ENCODE measurements at regions not wholly inside any gene's neighbourhood (a gene's known extent, or its start where the extent isn't known, plus 50 kb on each side); places are given as distances from the start of the nearest gene placed in this dataset.

DNA sequence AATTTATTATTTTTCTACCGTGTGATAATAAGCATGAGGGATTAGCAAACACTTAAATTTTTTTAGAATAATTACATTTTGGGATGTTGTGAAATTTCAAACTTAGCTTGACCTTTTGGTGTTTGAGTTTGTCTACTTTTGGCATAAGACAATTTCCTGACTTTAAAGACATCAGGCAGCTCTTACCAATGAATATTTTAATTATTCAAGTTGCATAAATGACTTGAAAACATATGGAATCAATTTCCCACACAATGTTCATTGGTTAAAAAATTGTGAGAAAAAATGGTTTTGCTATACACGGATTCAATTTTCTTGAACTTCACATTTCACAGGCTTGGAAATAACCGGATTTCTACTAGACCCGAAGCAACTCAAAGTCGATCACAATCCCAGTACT is 243.4 kb downstream of the IKZF2 start:
- no peak for DNase-seq
- no peak overlapping the region for H3K4me3 Mint-ChIP-seq
- no peak overlapping the region for H3K27ac Mint-ChIP-seq
- H3K9me3 Mint-ChIP-seq = no peaks in the 10 kb centered on the region
- no peaks in the 10 kb centered on the region for H3K36me3 Mint-ChIP-seq (ENCODE audit: low read depth)
- H3K4me1 Mint-ChIP-seq = peaks cover 6% of the 10 kb centered on the region
- H3K27me3 Mint-ChIP-seq = no peaks in the 10 kb centered on the region
- ChIA-PET POLR2A (no interaction called here), CTCF (no interaction called here)

DNA sequence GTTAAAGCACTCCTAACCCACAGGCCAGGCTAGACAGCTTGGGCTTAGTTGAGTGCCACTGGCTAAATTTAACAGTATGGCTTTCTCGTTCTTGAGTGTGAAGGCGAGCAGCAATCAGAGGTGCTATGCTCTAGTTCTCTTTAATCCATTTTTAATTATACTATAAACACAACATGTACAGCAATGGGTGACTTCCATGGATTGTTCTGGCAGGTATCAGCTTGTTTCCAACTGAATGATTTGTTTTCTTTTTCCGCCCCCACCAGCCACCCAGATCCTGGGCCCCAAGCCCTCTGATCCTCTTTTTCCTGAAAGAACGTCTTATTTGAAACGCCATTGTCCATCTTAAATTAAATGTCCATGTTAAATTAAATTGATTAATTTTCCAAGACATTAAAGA is 244.8 kb downstream of the IKZF2 start:
- Mint-ChIP-seq H3K36me3 (ENCODE audit: low read depth) (no peaks in the 10 kb centered on the region), H3K4me1 (peaks cover 6% of the 10 kb centered on the region), H3K27ac (no peak overlapping the region), H3K9me3 (no peaks in the 10 kb centered on the region), H3K27me3 (no peaks in the 10 kb centered on the region), H3K4me3 (no peak overlapping the region)
- ChIA-PET CTCF (interaction anchor here (0.6 kb wide), 1 partner anchor 34 kb away, joined by 3 read pairs; no protein-coding TSS in a partner anchor), POLR2A (no interaction called here)
- no peak for DNase-seq

DNA sequence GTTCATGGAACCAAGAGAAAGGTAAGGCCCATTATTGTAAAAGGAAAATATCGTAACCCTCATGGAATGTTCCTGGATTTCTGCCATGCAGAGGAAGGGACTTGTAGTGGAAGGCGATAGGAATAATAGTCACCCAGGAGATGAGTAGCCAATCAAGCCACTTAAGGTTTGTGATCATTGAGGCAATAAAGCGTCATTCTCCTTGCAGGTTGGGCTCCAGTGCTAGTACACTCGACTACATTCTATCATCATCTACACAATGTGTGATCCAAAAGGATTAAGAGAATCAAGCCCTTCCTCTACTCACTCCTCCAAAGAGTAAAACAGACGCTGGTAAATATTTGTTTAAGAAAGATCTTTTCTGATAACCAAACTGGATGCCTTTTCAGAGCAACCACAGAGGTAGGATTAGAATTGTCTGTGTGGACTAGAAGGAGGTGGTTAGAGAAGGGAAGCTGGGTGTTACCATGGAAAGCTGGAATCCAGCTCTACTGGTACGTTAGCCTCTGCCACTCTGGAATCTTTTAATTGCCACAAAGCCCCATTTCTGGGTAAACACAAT is 245.7 kb downstream of the IKZF2 start:
- ChIA-PET POLR2A (no interaction called here), CTCF (no interaction called here)
- Mint-ChIP-seq H3K4me1 (no peaks in the 10 kb centered on the region), H3K36me3 (ENCODE audit: low read depth) (no peaks in the 10 kb centered on the region), H3K27me3 (no peaks in the 10 kb centered on the region), H3K4me3 (no peak overlapping the region), H3K9me3 (no peaks in the 10 kb centered on the region), H3K27ac (no peak overlapping the region)
- no peak for DNase-seq

DNA sequence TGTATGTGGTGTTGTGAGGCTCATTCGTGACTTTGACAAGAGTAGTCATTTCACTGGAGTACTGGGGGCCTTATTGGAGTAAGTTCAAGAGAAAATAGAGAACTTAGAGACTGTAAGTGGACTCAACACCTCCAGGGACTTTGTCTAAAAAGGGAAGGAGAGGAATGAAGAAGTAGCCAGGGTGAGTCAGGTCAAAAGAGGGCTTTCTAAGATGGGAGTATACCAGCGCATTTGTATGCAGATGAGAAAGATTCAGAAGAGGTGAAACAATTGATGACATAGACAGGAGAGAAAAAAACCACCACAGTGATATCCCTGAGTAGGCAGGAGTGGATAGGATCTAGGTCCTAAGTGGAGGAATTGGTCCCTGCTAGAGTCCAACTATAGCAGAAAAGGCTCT is 246.8 kb downstream of the IKZF2 start:
- CTCF ChIA-PET = interaction anchor here (1.1 kb wide), 1 partner anchor 9 kb away, joined by 5 read pairs; no protein-coding TSS in a partner anchor
- Mint-ChIP-seq H3K4me1 (no peaks in the 10 kb centered on the region), H3K9me3 (no peaks in the 10 kb centered on the region), H3K27me3 (no peaks in the 10 kb centered on the region), H3K4me3 (no peak overlapping the region), H3K27ac (no peak overlapping the region), H3K36me3 (ENCODE audit: low read depth) (no peaks in the 10 kb centered on the region)
- DNase-seq = no peak
- POLR2A ChIA-PET = no interaction called here

DNA sequence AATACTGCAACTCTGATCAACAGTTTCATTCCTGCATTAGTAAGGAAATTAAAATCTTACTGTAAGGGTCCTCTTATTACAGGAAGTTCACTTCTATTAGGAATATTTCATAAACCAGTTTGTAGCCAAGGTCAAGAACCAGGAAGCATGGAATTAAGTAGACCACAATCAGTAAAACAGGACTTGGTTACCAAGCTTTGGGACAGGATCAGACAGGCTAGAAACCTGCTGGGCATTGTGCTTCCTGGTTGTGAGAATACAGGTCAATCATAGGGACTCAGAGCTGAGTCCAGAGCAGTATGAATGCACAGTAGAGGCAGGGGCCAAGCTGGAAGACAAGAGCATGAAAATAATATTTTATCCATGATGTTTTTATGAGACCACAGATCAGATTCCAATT is 248.0 kb downstream of the IKZF2 start:
- no peaks in the 10 kb centered on the region for H3K36me3 Mint-ChIP-seq (ENCODE audit: low read depth)
- no peaks in the 10 kb centered on the region for H3K27me3 Mint-ChIP-seq
- CTCF ChIA-PET = interaction anchor here (0.6 to 1.1 kb wide), 2 partner anchors 8 to 219 kb away, joined by 3 to 5 read pairs; no protein-coding TSS in a partner anchor
- no peak overlapping the region for H3K27ac Mint-ChIP-seq
- no peak overlapping the region for H3K4me3 Mint-ChIP-seq
- no peaks in the 10 kb centered on the region for H3K4me1 Mint-ChIP-seq
- no peaks in the 10 kb centered on the region for H3K9me3 Mint-ChIP-seq
- no peak for DNase-seq
- POLR2A ChIA-PET = interaction anchor here (0.7 kb wide), 1 partner anchor 54 kb away, joined by 4 read pairs; no protein-coding TSS in a partner anchor

DNA sequence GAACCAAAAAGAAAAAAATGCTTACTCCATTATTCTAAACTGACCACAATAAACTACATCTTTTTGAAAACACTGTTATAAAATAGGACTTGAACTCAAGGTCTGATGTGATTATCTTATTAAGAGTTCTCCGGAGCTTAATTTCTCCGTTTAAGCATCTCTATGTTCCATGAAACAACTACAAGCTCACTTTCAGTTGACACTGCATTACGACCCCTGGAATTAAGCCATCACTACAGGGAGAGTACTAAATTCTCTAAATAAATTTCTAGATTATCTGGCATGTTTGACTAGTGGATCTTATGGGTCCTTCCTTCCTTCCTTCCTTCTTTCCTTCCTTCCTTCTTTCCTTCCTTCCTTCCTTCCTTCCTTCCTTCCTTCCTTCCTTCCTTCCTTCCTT is 249.0 kb downstream of the IKZF2 start:
- ChIA-PET CTCF (no interaction called here), POLR2A (no interaction called here)
- no peak overlapping the region for H3K4me3 Mint-ChIP-seq
- no peaks in the 10 kb centered on the region for H3K9me3 Mint-ChIP-seq
- H3K4me1 Mint-ChIP-seq = no peaks in the 10 kb centered on the region
- no peaks in the 10 kb centered on the region for H3K36me3 Mint-ChIP-seq (ENCODE audit: low read depth)
- DNase-seq = no peak
- H3K27ac Mint-ChIP-seq = no peak overlapping the region
- H3K27me3 Mint-ChIP-seq = no peaks in the 10 kb centered on the region

DNA sequence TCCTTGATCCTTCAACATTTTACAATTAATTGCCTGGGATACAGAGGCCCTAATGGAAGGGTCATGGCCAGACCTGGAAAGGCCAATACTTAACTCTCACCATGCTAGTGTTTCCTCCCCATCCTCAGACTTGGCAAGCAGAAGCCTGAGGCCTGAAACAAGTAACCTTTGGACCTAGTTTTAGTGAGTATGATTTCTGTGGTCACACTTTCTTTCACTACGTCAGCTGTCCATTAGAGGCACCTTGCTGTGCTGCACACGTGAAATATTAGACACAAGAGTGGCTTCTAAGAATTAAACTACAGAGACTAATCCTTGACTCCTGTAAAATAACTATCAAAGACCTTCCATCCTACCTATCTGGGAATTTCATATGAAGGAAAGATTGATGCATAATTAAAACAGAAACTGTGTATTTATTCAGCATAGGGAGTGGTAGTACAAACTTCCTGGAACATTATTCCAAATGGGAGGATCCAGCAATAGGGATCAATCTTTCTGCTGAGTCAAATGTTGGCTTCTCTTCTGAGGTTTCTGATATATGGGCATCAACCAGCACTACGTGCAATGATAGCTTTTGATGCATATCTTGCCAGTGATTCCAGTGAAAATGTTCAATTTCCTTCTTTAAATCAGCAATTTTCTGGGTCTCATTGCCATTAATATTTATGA is 249.7 kb downstream of the IKZF2 start:
- DNase-seq = no peak
- H3K4me1 Mint-ChIP-seq = no peaks in the 10 kb centered on the region
- POLR2A ChIA-PET = no interaction called here

DNA sequence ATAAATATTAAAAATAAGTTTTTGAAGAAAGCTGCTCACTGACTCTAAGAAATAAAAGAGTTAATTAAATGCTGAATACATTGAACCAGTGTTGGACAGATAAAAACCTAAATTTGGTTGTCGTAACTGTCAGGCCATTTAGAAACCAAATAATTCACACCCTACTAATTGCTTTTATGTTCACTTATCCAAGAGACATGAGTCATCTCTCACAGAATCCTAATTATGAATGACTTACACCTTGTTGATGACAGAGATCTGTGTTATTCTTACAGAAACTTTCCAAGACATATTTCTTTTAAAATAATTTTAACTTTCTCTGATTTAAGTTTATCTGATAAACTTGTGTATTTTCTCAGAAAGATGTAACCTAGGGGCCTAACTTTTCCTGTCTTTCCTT is 250.7 kb downstream of the IKZF2 start:
- Mint-ChIP-seq H3K36me3 (ENCODE audit: low read depth) (no peaks in the 10 kb centered on the region), H3K27me3 (no peaks in the 10 kb centered on the region), H3K27ac (no peak overlapping the region), H3K9me3 (no peaks in the 10 kb centered on the region), H3K4me1 (no peaks in the 10 kb centered on the region), H3K4me3 (no peak overlapping the region)
- POLR2A ChIA-PET = no interaction called here
- CTCF ChIA-PET = no interaction called here
- DNase-seq = no peak

More for the DNA sequence above, 249.7 kb downstream of the IKZF2 start:
- CTCF ChIA-PET = no interaction called here
- H3K27ac Mint-ChIP-seq = no peak overlapping the region
- H3K27me3 Mint-ChIP-seq = no peaks in the 10 kb centered on the region
- no peak overlapping the region for H3K4me3 Mint-ChIP-seq
- H3K9me3 Mint-ChIP-seq = no peaks in the 10 kb centered on the region
- no peaks in the 10 kb centered on the region for H3K36me3 Mint-ChIP-seq (ENCODE audit: low read depth)

DNA sequence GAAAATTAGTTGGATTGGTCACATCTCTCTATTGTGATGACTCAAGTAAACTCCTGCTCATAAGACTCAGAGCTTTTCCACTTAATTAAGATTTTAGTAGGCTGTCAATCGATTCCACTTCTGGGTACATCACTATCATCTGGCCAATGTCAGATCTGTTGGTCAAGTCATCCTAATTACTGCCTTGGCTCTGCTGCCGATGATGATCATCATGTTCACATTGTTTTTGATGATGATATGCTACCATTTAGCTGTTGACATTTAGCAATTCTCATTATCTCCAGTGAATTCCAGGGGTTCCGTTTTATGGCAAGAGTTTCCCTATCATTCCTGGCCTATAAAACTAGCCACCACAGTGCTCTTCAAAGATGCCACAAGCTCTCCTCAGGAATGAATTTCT is 253.4 kb downstream of the IKZF2 start:
- Mint-ChIP-seq H3K36me3 (ENCODE audit: low read depth) (no peaks in the 10 kb centered on the region), H3K4me1 (no peaks in the 10 kb centered on the region), H3K4me3 (no peak overlapping the region), H3K9me3 (no peaks in the 10 kb centered on the region), H3K27ac (no peak overlapping the region), H3K27me3 (no peaks in the 10 kb centered on the region)
- no peak for DNase-seq
- ChIA-PET CTCF (no interaction called here), POLR2A (no interaction called here)

DNA sequence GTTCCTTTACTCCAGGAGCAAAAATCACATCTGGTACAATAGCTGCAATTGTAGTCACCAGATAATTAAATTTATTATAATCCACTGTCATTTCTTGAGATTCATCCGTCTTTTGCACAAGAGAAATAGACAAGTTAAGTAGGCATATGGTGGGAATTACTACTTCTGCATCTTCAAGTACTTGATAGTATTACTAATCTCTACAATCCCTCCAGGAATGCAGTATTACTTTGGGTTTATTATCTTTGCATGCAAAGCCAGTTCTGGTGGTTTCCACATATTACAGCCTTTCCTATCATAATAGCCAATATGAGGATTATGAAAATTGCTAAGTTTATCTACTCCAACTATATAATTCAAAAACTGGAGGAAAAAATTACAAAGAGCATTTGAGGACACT is 254.1 kb downstream of the IKZF2 start:
- CTCF ChIA-PET = no interaction called here
- Mint-ChIP-seq H3K9me3 (no peaks in the 10 kb centered on the region), H3K27ac (no peak overlapping the region), H3K36me3 (ENCODE audit: low read depth) (no peaks in the 10 kb centered on the region), H3K4me3 (no peak overlapping the region), H3K27me3 (no peaks in the 10 kb centered on the region), H3K4me1 (no peaks in the 10 kb centered on the region)
- DNase-seq = no peak
- POLR2A ChIA-PET = no interaction called here

DNA sequence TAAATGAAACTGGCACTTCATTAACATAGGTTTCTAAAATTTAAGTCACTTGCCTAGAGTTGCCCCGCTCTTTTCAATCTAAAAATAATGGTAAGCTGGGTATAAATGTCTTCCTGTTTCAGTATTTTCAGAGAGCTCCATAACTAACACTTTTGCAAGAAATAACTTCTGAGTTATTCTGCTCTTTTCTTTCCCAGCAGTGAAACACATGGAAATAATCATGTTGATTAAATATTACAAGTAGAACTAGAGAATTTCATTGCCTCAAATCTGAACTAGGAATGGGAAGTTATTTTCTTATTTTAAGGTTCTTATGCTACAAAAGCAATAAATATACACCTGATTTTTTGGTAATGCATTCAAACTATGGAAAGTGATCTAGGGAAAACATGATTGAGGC is 257.4 kb downstream of the IKZF2 start:
- H3K9me3 Mint-ChIP-seq = no peaks in the 10 kb centered on the region
- no peak overlapping the region for H3K27ac Mint-ChIP-seq
- POLR2A ChIA-PET = no interaction called here
- no peaks in the 10 kb centered on the region for H3K27me3 Mint-ChIP-seq
- no peaks in the 10 kb centered on the region for H3K4me1 Mint-ChIP-seq
- no peak overlapping the region for H3K4me3 Mint-ChIP-seq
- no peaks in the 10 kb centered on the region for H3K36me3 Mint-ChIP-seq (ENCODE audit: low read depth)
- CTCF ChIA-PET = no interaction called here
- DNase-seq = no peak

DNA sequence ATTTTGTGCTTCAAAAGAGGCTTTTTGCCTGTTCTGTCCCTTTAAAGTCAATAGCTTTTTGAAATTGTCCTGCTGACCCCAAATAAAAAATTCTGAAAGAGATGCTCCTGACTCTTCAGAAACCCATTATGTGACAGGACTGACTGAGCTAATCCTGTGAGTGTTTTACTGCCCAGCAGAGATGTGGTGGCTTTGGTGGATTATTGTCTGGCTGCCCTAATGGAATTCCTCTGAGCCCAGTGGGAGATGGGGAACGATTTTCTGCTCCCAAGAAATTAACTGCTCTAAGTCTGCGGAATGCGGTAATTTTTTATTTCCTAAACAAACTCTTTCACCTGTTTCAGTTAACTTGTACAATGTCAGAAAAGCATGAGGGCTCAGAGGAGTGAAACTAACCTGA is 258.2 kb downstream of the IKZF2 start:
- H3K4me1 Mint-ChIP-seq = no peaks in the 10 kb centered on the region
- H3K9me3 Mint-ChIP-seq = no peaks in the 10 kb centered on the region
- no peaks in the 10 kb centered on the region for H3K36me3 Mint-ChIP-seq (ENCODE audit: low read depth)
- H3K4me3 Mint-ChIP-seq = no peak overlapping the region
- H3K27ac Mint-ChIP-seq = no peak overlapping the region
- DNase-seq = no peak
- H3K27me3 Mint-ChIP-seq = no peaks in the 10 kb centered on the region
- CTCF ChIA-PET = no interaction called here
- POLR2A ChIA-PET = no interaction called here

DNA sequence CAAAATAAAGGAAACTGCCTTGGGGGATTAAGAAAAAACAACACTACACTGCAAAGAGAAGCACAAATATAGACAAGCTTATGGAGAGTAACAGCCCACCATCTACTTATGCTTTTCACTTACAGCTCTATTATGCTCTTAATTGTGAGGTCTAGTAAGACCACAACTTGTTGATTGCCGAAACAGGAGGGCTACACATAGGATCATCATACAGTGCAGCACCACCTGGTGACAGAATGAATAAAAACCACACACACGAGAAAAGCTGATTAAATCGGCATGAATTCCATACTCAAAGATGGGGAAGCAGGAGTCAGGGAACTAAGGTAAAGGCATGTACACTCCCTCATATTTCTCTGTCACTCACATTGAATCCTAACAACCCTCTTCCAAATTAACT is 259.2 kb downstream of the IKZF2 start:
- no peaks in the 10 kb centered on the region for H3K9me3 Mint-ChIP-seq
- no peaks in the 10 kb centered on the region for H3K36me3 Mint-ChIP-seq (ENCODE audit: low read depth)
- no peaks in the 10 kb centered on the region for H3K4me1 Mint-ChIP-seq
- H3K27me3 Mint-ChIP-seq = no peaks in the 10 kb centered on the region
- no peak for DNase-seq
- ChIA-PET CTCF (interaction anchor here (0.7 kb wide), 1 partner anchor 29 kb away, joined by 3 read pairs; no protein-coding TSS in a partner anchor), POLR2A (no interaction called here)
- H3K27ac Mint-ChIP-seq = no peak overlapping the region
- no peak overlapping the region for H3K4me3 Mint-ChIP-seq

DNA sequence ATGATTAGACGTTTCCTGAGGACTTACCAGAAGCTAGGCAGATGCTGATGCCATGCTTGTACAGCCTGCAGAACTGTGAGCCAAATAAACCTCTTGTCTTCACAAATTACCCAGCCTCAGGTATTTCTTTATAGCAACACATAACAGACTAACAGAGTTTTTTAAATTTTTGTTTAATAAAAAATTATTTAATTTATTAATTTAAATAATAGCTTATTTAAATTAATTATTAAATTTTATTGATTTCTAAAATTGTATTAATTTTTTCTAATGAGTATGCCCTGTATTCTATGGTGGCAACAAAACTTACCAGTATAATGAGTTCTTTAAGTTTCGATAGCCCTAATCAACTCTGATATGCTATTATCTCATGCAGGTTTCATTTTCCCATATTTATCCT is 259.8 kb downstream of the IKZF2 start:
- POLR2A ChIA-PET = interaction anchor here (0.6 kb wide), 1 partner anchor 200 kb away, joined by 4 read pairs; no protein-coding TSS in a partner anchor
- no peaks in the 10 kb centered on the region for H3K27me3 Mint-ChIP-seq
- H3K4me3 Mint-ChIP-seq = no peak overlapping the region
- no peaks in the 10 kb centered on the region for H3K9me3 Mint-ChIP-seq
- no peak overlapping the region for H3K27ac Mint-ChIP-seq
- H3K36me3 Mint-ChIP-seq (ENCODE audit: low read depth) = no peaks in the 10 kb centered on the region
- no peak for DNase-seq
- CTCF ChIA-PET = interaction anchor here (0.7 kb wide), 1 partner anchor 28 kb away, joined by 3 read pairs; no protein-coding TSS in a partner anchor
- no peaks in the 10 kb centered on the region for H3K4me1 Mint-ChIP-seq
